GM20431 (cell line): ENCODE measurements at regions not wholly inside any gene's neighbourhood (a gene's known extent, or its start where the extent isn't known, plus 50 kb on each side); places are given as distances from the start of the nearest gene placed in this dataset.
"Not testable (repeated sequence)": the region's sequence is repeated elsewhere in the genome, so short reads cannot be mapped to it uniquely, and the experiment has no call there.

Source experiments
- in situ Hi-C: fragments of 300-500 bp; cut with MseI, MboI; formaldehyde crosslinking; loops from one replicate; pipeline ENCODE4 v1.15.0; 2020; ENCODE audit warnings: low sequenced_read_pairs; ENCODE audit not compliant: unreplicated experiment

DNA sequence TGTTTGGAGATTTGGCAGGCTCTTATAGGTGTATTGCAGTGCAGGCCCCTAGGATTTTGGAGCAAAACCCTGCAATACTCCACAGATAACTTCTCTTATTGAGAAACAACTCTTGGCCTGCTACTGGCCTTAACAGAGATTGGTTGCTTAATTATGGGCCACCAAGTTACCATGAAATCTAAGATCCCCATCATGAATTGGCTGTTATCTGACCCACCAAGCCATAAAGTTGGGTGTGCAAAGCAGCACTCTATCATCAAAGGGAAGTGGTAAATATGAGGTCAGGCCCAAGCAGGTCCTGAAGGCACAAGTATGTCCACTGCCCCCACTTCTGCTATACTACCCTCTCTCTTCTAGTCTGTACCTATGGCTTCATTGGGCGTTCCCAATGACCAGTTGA, 130.0 kb upstream of the TNFSF4 start:
- in situ Hi-C loops: no loop called here

DNA sequence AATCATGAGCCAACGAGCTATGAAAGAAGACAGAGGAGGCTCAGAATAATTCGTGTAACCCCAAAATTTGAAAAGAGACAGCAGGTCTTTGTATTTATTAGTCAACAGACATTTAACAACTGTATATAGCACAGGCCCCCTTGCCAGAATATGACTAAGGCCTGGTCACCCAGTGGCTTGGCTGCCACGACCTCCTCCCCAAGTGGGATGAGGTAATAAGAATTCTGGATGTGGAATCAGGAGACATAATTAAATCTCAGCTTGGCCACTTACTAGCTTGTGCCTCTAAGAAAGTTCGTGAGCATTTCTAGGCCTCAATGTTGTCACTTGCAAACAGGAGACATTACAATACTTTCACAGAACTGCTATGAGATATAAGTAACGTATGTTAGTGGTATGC, 134.2 kb upstream of the TNFSF4 start:
- in situ Hi-C loops: no loop called here

DNA sequence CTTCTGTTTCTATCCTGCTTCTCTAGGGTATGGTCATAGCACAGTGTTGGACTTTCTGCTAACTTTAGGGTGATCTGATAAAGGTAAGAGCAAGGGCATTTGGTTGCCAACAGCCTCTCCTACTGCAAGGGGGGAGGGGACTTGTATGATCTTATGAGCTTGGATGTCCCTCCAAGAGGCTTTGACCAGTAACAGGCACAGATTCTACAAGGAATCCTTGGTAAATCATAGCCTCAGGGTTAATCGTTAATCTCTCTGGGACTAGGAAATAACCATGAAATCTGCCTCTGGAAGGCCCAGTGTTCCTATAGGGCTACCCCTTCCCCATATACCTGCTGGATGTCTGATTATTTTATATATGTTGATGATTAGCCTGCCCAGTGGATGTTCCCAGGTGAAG, 134.8 kb upstream of the TNFSF4 start:
- in situ Hi-C loops: no loop called here

DNA sequence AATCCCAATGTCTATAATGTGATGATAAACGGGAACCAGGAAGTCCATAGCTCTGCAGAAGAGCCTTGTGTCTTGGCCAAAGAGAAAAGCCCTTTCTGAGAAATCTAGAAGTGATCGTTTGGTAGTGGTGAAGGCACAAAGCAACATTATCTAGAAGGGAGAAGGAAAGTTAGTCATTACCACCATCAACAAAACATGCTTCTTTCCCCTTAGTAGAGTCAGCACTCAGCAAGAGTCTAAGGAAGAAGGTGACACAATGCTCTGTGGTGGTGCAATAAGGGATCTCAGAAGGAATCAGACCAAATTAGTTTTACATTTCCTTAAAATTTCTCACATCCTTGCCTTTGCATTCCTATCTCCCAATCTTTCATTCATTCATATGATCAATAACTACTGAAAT, 134.4 kb upstream of the PRDX6 start:
- in situ Hi-C loops: no loop called here

DNA sequence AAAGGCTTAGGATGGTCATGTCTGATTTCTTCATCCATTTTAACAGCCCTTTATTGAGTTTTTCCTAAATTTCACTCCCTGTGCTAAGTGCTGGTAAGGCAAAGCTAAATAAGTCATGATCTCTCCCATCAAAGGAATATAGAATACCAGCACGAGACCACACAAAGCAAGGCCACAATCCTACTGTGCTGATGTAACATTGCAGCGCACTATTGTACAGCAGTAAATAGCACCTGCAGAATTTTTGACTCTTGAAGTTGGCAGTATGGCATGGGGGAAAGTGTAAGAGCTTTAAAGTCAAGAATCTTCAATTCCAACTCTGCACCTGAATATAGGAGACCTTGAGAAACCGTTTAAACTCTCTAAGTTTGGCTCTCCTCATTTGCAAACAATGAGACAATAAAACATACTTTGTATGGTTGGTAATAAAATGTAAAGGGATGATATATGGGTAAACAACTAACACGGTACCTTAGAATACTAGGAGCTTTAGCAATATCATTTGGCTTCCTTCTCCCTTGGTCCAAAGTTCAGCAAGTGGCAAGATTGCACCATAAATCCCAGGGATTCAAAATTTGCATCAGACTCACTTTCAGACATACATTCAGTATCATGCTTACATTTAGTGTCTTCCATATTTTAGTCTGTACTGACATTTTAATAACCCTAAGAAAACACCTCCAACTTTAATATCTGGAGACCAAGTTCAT, 132.9 kb upstream of the PRDX6 start:
- in situ Hi-C loops: no loop called here

DNA sequence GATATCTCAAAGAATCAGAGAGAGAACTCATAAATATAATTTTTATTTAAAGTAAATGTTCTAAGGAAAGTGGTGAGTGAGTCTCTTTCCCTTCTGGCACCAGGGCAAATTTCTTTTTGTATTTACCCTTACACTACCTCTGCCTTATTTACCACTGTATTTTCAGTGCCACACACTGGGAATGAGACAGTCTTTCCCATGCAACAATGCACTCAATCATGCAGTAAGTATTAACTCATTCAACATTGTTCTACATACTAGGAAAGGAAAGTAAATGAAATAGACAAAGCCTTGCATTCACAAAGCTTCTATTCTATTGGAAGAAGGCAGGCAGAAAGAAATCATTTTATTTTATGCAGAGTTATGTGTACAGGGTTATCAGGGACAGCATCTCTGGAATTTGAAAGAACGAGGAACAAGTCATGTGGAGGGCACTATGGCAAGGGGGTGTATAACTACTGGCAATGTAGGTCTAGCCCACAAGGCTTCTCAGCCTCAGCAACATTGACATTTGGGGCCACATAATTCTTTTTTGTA, 129.8 kb upstream of the PRDX6 start:
- in situ Hi-C loops: no loop called here

DNA sequence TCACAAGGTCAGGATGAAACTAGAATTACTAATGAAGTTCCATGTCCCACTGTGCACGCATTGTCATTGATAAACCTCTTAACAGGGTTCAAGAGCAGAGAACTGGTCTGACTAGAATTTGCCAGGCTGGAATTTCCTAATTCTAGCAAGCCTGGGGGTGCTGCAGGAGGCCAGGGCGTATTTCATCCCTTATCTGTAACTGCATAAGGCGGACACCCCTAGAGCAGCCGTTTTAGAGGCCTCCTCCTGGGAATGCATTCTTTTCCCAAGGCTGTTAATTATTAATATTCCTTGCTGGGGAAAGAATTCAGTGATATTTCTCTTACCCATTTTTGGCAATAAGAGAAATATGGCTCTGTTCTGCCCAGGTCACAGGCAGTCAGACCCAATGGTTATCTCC, 124.5 kb upstream of the PRDX6 start:
- in situ Hi-C loops: not testable (repeated sequence)

DNA sequence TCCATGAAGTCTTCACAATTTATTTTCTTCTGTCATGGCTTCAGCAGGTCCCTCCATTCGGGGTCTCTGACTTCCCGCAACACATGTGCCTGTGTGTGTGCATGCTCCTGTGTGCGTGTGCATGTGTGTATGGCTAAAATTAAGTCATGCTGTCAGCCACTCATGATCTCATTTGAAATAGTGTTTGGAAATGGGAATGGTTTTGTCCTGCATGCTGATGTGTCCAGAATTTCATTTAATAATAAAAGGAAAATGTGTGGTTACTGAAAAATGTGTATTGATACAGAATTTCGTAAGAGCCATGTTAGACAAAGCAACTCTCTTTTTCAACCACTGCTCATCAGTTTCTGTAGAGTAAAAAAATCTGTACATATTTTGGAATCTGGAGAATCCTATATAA, 123.8 kb upstream of the PRDX6 start:
- in situ Hi-C loops: no loop called here

DNA sequence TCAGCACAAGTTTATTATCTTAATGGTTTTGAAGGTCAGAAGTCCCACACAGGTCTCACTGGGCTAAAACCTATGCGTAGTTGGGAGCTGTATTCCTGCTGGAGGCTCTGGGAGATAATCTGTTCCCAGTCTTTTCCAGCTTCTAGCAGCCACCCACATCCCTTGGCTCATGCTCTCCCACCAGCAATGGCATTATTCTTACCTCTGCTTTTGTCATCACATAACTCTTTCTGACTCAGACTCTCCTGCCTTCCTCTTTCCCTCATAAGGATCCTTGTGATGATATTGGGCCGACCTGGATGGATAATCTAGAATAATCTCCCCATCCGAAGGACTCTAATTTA, 122.2 kb upstream of the PRDX6 start:
- in situ Hi-C loops: no loop called here

DNA sequence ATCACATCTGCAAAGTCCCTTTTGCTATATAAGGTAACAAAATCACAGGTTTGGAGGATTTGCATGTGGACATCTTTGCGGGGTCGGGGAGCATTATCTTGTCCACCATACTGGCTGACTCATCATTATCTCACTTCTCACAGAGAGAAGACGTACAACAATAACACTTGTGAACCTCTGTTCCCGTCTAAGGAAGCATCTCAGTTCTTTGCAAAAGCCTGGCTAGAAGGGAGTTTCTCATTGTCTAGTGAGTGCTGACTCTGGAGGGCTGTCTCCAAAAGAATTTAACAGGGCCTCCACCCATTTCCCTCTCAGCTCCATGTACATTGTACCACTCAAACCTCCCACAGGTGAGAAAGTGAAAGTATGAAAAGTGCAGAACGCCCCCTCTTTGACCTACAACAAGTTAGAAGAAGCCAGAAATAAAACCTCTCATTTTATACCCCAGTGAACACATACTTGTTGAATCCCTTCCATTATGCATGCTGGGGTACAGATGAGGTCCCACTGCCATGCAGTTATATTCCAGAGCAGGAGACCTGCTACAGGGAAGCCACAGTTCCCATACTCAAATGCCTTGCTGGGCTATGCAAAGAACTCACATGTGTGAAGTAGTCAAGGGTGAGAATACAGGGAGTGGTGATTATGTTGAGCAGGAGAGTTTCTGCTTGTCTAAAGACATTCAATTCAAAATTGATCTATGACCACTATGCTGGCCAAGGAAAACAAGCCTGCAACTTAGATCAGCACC, 121.7 kb upstream of the PRDX6 start:
- in situ Hi-C loops: no loop called here

DNA sequence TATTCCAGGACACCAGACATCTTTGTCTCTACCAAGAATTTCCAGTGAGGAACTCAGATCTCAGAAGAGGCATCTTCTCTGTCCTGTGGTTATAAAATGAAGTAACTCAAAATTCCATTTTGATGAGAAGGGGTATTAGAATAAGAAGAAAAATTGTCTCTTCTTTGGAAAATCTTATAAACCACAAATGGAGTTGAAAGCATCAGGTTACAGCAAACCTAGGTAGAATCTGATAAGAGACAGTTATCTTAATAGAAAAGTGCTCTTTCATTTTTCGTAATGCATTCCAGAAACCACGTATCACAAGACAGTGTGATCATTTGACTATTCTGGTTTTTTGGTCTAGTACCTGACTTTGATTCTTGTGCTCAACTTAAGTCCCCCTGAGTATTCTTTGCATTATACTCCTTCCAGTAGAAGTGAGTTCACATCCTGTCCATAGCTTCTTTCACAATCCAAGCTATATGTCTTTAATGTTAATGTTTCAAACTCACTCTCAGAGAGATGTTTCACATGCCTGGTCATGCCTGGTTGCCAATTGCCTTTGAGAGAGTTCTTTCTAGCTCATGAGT, 120.9 kb upstream of the PRDX6 start:
- in situ Hi-C loops: no loop called here

DNA sequence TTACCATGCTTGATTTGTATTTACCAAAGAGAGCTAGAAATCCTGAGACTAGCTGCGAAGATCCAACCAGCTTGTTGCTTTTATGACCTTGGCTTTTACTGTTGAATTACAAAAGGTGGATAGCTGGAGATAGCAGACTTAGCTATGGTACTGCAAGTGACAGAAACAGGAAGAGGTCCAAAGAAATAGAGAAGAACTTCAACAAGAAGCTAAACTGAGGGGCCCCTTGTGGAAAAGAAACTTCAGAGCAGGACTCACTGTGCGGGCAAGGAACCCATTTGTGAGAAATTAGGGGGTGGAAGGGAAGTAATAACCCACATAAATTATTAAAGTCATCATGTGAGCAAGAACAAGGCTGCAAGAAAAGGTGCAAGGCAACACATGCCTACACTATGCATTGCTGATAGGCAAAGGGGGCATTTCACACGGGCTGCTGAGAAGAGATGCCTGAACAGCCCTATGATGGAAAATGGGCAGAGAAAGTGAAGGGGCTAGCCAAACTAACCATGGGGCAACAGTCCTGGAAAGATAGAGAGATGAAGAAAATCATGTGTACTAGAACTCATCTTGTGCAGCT, 116.6 kb upstream of the PRDX6 start:
- in situ Hi-C loops: no loop called here

DNA sequence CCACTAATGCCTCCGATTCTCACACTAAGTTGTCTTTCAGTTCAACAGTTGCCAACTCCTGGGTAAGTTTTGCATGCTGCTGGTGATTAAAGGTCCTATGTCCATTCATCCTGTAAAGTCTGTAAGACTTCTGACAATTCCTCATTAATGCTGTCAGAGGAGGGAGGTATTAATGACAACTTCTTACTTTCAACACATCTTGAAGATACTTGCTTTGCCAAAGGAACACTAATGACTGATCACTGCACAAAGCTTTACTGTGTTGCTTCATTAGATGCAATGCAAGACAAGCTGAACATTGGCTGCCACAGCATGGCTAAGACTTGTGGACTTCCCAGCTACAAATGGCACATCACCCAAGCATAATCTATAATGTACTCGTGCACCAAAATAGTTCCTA, 114.6 kb upstream of the PRDX6 start:
- in situ Hi-C loops: no loop called here

DNA sequence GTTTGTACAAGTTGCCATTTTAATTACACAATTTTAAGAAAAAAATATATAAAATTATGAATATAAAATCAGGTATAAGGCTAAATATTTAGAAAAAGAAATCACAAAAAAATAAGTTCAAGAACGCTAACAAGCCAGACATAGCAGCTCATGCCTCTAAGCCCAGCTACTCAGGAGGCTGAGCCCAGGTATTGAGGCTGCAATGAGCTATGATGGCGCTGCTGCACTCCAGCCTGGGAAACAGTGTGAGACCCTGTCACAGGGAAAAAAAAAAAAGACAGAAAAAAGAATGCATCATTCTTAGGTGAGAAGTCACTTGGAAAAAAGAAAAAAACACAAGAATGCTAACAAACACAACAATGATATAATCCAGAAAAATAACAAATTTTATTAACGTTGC, 112.3 kb upstream of the PRDX6 start:
- in situ Hi-C loops: no loop called here

DNA sequence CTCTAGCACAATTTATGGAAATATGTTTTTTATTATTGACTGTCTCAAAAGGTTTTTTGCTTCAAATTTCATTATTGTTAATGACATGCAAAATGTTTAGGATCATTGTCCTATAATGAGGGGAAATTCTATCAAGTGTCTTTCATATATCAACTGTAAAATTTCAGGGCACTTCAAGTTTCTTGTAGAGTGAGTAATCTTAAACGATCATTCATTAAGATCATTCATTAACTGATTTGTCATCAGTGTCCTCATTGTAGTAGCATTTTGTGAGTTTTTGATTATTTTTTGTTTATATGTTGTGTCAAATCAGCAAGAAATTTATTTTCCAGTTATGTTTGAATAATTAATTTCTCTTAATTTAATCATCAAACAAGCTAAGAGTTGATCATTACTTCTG, 111.8 kb upstream of the PRDX6 start:
- in situ Hi-C loops: no loop called here

DNA sequence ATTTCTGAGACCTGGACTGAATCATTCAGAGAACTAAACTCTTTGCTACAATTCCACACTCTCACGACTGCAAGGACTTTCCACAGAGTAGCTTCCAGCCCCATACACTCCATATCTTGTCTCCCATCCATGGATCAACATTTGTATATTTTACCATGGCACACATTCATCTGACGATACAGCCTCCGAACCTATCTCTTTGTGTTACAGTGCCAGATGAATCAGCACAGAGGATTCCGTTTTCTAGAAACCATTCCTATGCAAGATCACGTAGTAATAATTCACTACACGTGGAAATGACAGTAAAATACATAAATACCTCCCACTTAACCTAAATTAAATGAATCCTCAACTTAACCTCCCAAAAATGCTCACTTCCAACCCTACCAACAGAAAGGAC, 110.0 kb upstream of the PRDX6 start:
- in situ Hi-C loops: no loop called here

DNA sequence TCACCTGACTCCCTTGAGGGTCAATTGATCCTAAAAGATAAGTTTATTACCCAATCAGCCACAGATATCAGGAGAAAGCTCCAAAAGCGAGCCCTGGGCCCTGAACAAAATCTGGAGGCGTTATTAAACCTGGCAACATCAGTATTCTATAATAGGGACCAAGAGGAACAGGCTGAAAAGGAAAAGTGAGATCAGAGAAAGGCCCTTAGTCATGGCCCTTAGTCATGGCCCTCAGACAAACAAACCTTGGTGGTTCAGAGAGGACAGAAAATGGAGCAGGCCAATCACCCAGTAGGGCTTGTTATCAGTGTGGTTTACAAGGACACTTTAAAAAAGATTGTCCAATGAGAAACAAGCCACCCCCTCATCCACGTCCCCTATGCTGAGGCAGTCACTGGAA, 106.5 kb upstream of the PRDX6 start:
- in situ Hi-C loops: not testable (repeated sequence)

DNA sequence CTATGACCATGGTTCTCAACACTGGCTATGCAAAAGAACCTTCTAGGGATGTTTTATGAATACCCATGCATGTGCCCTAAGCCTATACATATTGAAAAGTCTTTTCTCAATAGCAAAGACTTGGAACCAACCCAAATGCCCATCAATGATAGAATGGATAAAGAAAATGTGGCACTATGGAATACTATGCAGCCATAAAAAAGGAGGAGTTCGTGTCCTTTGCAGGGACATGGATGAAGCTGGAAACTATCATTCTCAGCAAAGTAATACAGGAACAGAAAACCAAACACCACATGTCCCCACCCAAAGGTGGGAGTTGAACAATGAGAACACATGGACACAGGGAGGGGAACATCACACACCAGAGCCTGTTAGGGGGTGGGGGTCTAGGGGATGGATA, 101.1 kb upstream of the PRDX6 start:
- in situ Hi-C loops: not testable (repeated sequence)

DNA sequence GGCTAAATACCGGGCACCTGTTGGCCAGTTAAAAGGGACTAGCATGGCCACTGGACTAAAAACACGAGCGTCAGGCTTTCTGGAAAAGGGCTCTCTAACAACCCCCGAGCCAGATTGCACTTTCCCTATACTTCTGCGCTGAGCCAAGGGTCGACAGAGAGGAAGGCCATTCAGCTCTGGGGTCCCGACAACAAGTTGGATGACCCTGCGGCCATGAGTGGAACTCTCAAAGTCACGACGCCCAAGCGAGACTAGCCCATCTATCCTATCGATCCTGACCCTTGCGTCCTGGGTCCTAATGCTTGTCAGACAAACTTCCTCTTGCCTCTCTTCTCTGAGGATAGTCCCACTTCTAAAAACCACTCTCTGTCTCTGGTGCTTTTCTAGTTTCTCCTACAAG, 99.9 kb upstream of the PRDX6 start:
- in situ Hi-C loops: no loop called here

DNA sequence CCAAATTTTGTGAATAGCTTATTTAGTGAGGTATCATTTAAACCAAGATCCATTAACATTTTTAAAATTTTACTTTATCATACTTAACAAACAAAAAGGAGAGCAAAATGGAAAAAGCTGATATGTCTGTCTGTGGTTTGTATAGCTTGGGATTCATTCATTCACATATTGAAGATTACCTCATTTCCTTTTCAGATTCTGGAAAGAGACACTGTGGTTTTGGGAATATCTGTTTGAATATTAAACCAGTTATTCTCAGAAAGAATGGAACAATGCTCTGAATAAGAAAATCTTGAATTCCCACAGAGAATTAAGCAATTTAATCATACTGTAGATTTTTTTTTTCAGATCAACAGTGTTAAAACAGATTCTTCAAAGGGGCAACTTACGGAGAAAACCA, 93.8 kb upstream of the PRDX6 start:
- in situ Hi-C loops: no loop called here

DNA sequence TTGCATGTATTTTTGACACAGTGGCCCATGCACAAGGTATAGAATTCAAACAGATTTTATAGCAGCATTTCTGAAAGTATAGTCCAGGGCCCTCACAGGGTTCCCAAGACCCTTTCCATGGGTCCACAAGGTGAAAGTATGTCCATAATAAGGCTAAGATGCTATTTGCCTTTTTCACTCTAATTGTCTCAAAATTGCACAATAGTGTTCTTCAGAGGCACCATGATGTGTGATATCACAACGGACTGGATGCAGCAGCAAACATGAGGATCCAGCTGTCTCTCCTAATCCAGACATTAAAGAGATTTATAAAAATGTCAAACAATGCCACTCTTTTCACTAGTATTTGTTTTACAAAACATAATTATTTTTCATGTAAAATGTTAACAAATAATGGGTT, 88.8 kb upstream of the PRDX6 start:
- in situ Hi-C loops: no loop called here
